Hematopoietic multipotent progenitor cell treated with erythropoietin and hydrocortisone succinate and interleukin-3 and kit ligand, for 6 days (in vitro differentiated cells): ENCODE measurements at regions not wholly inside any gene's neighbourhood (a gene's known extent, or its start where the extent isn't known, plus 50 kb on each side); places are given as distances from the start of the nearest gene placed in this dataset.

Experiments used
- DNase-seq: peaks from one replicate; pipeline ENCODE4 v3.0.0-alpha.2; 2015

DNA sequence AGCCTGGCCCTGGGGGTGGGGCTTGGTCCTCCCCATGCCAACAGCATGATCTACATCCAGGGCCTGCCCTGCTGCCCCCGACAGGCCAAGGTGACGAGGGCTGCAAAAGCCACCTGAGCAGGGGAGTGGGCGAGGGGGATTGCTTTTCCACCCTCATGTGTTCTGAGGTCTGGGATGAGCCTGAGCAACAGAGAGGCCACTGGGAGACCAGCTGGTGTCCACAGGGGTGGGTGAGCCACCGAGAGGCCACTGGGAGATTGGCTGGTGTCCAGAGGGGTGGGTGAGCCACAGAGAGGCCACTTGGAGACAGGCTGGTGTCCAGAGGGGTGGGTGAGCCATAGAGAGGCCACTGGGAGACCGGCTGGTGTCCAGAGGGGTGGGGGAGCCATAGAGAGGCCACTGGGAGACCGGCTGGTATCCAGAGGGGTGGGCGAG, 147.4 kb upstream of the GPC1 start:
- DNase-seq: no peak

DNA sequence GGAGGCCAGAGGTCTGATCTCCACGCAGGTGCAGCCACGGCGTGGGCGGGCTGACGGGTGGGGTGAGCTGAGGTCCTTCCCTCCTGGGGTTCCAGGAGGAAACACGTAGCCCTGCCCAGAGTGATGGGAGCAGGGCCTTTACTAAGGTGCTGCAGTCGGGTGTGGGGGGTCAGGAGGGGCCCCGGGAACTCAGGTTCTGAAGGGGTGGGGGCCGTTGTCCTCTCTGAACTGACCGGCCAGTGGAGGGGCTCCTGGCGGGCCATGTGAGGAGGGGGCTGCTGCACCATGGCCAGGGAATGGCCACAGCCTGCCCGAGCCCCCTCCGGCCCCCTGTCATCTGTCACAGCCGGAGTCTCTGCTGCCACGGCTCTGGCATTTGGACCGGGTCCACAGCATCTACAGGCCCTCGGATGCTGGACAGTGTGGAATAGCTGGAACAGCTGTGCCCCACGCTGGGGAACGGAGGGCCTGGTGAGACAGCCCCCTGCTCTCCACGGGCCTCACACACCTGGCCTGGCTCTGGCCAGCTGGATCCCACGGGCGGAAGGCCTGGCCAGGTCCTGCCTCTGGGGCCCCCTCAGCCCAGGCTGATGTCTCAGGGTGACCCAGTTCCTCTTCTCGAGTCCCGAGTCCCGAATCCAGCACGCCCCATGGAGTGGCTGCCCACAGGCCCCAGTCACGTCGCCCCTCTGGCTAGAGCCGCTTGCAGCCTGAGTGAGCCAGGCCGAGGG, 145.6 kb upstream of the GPC1 start:
- DNase-seq: no peak

DNA sequence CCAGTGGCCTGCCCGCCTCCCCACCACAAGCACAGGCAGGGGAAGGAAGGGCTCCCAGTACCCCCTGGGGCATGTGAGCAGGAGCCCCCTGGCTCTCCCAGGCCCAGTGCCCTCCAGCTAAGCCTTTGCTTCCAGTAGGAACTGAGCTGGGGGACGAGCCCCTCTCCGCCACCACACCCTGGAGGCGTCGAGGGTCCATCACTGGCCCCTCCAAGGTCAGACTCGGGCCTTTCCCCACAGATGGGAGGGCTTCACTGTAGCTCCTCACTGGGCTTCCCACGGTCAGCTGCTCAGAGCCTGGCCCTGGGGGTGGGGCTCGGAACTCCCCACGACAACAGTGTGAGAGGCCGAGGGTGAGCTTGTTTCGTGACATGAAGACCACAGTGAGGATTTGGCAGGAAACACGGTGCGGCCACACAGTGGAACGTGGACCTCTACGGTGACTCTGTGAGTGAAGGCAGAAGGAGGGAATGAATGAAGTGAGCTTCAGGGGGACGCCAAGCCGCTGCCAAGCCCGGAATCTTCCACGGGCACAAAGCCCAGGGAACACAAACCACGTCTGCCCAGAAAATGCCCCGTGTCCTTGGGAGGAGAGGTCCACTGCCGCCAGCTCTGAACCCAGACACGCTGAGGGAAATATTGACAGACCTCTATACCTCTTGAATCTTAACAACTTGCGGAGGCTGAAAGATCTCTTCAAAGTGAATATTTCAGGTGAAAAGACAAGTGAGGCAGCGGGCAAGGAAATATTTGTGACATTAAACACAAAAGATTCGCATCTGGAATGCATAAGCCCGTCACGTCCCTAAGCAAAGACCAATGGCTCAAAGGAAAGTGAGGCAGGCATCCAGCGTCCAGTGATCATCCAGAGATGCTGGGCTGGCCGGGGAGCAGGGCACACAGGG, 144.8 kb upstream of the GPC1 start:
- DNase-seq: no peak

DNA sequence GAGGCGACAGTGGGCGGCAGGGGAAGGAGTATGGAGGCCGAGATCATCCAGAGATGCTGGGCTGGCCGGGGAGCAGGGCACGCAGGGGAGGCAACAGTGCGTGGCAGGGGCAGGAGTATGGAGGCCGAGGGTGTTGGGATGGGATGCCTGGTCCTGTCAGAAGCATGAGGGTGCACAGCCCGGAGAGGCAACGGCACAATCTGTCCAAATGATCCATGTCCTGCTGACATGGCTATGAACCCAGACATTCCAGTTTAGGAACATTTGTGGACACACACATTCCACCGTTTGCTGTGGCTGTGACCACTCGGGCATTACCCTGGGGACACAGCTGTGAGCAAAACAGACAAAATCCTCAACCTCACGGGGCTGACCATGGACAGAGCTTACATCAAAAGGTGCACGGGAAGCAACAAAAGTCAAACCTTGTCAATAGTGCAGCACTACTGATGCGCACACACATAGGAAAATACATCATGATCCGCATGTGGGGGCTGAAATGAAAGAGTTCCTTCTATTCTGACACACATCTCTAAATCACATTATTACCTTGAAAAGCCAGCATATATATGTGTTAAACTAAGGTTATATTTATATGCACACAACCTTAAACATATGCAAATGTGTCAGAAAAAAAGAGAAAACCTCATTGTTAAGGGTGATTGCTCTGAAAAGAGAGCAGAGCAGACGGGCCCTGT, 144.0 kb upstream of the GPC1 start:
- DNase-seq: no peak

DNA sequence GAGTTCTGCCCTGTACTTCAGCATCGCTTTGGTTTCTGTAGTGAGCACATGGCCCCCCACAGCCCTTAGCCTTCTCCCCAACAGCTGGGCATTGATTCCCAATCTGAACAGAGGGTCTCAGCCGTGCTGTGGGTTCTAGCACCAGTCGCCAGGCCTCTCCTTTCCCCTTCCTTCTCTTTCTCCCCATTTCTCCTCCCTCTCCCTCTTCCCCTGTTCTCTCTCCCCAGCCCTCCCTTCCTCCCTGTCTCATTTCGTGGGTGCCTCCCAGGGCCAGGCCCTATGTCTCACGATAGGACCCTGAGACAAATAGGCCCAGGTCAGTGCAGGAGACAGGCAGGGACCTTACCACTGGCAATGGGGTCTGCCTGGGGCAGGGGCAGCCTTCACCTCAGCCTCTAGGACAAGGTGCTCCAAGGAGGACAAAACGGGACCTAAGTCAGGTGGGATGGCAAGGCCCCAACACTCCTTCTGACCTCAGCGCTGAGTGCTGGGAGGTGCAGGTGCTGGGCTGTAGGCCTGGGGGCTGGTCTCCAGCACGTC, 143.4 kb upstream of the GPC1 start:
- DNase-seq: no peak

DNA sequence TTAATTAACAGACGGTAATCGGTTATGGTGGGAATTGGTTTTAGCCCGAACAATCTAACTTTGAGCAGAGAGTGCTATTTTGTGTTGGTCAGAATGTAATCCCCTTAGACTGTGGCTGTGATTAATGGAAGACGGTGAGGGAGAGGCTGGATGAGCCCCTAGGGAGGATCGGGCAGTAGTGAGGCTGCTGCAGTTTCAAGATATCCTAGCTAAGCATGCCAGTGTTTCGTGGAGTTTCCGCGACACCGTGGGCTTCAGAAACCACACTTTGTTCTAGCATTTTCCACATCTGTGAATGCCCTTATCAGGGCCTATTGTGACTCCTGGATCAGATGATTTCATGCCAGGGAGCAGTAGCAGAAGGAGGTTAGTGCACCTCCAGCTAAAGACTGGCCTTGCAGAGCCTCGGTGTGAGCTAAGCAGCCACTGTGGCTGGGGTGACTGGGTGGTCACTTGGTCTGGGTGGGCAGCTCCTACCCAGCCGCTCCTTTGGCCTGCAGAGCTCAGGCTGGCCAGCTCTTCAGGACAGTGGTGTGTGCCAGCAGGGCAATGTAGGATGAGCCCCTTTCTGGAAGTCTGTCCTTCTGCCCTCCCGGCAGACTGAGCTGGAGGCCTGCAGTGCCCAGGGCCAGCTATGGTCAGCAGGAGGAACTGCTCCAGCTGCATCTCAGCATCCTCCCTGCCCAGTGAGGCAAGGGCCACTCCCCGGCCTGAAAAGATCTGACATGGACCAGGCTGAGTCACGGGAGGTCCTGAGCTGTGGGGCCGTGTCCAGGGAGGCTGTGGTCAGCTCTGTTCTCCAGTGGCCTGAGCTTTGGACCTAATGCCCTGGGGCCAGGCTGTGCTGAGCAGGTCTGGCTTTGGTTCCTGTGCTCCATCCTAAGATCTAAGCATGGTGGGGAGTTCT, 142.6 kb upstream of the GPC1 start:
- DNase-seq: no peak

DNA sequence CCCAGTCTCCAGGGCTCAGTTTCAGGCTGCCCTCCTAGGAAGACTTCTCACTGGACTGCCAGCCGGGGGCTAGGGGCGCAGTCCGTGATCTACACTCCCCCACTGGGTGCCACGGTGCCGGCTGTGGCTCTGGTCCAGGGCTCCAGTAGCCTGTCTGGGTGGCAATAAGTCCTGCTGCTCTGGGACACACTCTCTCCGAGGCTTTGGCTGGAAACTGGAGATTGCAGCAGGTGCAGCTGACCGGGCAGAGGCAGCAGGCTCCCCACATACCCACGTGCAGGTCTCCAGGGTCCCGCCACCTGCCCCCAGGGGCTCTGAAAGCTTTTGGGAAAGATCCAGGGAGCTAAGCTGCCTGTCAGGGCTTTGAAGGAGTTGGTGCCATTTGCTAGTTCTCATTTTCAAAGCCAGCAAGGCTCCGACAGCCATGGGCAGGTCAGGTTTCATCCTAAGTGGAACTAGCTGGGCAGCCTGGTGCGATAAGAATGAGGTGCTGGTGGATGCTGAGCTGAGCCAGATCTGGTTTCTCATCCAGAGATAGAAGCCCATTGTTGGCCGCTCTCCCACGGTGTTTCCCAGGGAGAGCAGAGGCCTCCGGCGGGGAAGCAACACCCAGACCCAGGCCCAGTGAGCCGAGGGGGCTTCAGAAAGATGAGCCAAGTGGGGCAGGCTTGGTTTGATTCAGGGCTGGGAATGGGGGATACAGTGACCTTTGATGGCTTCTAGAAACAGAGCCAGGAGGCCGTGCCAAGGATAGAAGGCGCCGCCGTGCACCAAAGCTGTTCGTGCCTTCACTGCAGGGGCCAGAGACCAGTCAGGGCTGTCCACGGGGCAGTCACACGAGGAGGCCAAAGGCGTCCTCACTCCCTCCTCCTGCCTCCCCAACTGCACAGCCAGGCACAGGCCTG, 141.7 kb upstream of the GPC1 start:
- no peak for DNase-seq

DNA sequence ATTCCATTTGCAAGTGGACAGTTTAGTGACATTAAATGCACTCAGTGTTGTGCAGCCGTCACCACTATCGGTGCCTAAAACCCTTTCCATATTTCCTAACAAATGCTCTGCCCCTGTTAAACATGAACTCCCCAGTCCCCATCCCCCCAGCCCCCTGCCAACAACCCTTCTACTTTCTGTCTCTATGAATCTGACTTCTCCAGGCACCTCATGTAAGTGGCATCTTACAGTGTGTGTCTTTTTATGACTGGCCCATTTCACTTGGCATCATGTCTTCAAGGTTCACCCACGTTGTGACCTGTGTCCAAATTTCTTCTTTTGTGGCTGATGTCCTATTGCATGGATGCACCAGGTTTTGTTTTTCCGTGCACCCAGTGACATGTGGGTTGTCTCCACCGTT, 140.9 kb upstream of the GPC1 start:
- DNase-seq: no peak

DNA sequence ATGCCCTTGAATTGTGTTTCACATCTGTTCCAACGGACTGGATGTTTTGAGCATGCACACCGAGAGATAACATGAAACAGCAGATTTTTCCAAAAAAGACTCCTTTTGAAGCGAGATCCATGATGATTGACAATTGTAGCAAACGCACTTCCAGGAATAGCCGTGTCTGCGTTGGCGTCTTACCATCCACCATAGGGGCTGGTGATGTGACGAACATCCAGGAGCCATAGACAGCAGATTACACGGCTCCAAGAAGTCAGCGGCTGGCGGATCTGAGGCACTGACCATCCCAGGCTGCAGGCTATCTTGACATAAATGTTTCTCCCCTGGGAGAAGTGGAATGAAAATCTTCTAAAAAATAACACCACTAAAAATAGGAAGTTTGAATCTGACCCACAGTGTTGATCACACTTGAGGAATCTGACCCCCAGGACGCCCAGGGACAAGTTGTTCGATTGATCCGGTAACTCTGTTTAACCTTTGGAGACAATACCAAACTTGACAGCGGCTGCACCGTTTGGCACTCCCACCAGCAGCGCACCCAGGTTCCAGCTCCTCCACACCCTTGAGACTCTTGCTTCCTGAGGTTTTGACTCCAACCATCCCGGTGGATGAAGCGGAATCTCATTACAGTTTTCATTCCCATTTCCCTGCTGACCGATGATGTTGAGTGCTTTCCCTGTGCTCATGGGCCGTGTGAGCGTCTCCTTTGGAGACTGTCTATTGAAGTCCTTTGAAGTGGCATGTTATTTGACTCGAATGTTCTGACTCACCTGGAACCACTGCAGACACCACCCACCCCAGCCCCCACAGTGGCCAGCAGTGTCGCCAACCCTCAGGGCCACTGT, 140.0 kb upstream of the GPC1 start:
- DNase-seq: no peak

DNA sequence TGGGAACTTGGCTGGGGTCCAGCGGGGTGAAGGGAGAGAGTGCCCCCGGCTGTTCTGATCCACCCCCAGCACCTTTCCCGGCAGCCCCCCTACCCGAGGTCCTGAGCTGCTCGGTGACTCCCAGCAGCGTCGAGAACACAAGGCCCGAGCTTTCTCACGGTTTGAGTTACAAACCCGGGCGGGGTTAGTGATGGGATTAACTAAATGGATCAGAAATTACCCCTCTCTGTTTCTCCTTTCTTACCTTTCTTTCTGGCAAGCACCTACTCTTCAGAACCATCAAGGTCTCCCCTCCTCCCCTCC, 139.4 kb upstream of the GPC1 start:
- DNase-seq: no peak

DNA sequence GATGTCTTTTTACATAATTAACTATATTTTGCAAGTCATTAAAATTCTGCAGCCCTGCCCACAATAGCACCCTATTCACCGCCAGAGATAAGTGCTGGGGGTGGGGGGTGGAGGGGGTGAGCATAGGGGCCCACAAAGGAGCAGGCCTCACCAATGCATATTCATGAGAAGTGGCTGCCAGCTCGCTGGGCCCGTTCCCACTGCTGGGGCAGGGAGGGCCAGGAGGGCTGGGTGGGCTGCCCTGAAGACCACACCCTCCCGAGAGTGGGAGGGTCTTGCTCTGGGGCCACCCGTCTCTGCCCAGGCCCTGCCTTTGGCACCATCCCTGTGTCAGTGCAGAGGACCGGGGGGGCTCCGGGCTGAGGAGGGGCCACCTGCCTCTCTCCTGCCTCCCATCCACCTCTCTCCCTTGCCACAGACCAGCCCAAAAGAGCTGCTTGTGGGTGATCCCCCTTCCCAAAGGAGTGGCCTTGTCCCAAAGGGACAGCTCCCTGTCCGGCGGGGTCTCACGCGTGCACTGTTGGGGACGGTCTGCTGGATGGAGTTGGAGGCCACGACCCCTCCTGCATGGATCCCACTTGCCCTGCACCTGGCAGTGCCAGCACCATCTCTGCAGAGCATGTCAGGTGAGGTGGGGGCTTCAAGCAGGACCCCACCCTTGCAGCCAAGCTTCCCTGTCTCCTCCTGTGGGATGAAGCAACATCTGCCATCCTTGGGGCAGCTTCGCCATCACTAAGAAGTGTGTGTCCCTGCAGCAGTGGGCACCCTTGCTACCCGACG, 138.8 kb upstream of the GPC1 start:
- no peak for DNase-seq

DNA sequence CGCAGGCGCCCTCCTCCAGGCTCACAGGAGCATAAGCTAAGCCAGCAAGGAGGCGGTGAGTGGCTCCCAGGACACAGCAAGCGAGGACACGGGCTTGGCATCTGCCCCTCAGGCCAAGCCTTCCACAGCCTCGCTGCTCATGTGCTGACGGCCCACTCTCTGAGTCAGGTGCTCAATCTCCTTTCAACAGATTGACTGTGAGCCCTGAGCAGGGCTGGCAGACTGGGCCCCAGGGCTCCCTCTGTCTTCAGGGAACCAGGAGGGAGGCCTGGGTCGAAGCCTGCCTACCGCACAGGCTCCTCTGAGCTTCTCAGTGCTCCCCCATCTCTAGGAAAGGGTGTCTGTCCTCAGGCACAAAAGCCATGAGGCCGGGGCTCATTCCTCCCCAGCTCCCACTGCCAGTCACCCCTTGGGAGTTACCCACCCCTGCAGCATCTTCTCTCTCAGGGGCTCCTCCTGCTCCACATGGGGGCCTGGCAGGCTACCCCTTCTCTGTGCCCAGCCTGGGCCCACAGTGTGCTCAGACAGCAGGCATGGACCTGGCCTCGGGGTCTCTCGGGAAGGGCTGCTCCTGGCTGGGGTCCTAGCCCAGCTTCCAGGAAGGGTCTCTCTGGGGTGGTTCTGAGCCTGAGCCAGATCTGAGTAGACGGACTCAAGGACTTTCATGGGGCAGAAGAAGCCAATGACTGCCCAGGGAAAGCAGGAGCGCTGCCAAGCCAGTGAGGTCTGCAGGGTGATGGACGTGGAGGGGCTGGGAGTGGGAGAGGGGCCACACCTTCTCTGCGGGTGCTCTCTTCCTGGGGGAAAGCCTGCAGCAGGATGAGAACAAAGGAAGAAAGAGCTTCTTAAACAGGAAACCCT, 138.0 kb upstream of the GPC1 start:
- DNase-seq: no peak

DNA sequence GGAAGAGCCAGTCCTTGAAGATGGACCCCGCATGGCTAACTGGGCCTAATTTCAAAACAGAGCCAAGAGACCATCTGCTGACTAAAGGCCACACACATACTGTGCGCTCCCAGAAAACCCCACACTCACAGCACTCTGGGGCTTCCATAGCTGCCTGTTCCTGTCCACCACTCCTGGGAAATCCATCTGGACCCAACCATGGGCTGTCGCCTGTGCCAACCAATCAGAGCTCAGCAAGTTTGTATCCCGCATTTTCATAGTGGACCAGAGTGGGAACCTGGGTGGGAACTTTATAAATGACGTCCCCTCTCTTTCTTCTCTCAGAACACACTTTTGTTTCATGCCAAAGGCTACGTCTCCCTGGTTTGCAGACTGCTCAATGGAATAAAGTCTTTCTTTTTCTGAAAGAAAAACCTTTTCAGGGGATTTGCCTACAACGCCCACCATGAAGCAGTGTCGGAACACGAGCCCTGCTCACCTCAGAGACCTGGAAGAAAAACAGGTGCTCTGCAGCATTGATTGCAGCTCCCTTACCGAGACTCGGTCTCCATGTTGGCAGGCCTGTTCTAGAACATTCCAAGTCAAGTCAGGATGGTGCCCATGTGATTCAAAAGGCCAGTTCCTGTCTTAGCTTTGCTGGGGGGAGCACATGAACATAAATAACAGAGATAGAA, 137.2 kb upstream of the GPC1 start:
- DNase-seq: no peak

DNA sequence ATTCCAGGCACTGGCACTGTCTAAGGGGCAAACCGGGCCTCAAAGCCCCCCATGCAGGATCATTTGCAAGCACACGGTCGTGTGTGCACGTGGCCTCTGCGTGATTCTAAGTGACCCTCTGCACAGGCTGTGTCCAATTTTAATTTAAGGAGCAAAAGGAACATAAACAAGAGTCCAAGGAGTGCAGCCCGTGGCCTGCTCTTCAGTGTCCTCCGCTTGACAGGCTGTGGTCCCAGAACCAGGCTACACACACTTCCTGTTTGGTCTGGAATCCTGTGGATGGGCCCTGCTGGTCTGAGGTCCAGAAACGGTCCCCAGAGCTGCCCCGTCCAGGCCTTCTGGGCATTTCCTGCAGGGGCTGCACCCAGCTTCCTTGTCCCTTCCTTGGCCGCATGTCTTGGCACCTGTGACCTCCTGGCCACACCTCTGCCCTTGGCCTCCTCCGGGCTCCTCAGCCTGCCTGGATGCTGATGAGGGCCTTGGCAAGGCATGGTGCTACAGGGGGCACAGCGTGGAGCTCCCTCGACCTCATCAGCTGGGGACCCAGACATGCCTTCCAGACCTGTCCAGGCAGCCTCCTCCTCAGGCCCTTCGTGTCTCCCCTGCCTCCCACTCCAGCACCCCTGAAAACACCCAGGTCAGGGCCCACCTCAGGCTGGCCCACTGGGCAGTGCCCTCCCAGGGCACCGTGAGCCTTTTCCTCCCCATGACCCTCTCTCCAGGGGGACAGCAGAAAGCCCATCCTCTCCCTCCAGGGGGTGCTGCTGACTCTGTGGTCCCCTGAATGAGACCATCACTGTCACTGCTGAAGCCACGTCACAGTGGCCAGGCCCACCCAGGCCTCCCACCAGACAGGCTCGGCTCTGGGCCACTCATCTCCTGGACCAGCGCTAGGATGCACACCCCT, 136.4 kb upstream of the GPC1 start:
- no peak for DNase-seq

DNA sequence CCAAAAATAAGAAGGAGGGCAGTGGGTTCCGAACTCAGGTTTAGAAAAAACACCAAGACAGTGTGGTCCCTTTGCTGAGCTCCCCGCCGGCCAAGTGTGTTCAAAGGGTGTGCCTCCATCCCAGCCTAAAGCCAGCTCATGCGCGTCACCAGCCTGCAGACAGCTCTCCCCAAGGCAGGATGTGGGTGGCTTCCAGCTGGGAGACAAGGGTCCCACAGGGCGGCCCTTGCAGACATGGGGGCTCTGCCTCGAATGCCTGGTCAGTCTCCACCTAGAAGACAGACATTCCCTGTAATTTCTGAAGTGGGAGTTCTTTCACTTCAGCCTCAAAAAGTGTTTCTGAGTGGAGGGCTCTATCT, 135.8 kb upstream of the GPC1 start:
- no peak for DNase-seq

DNA sequence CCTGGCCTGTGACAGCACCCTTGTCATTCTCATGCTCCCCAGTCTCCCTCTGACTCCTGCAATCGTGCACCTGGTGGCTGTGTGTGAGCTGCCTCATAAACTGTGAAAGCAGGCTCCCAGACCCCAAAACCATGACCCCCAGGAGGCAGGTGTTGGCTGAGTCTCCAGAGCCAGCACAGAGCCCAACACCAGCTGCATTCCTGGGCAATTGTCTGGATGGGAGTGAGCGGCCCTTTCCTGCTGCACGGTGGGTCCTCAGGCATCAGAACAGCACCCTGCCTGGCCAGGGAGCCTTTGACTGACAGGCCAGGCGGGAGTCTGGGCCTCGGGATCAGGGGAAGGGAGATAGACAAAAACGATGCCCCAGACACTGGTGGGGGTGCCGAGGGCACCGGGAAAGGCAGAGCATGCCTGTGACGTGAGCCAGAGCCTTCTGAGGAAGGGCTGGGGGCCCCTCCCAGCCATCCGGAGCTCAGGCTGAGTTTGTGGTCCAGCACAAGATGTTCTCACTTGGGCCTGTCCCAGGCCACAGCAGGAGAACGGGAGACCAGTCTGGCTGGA, 135.1 kb upstream of the GPC1 start:
- no peak for DNase-seq

DNA sequence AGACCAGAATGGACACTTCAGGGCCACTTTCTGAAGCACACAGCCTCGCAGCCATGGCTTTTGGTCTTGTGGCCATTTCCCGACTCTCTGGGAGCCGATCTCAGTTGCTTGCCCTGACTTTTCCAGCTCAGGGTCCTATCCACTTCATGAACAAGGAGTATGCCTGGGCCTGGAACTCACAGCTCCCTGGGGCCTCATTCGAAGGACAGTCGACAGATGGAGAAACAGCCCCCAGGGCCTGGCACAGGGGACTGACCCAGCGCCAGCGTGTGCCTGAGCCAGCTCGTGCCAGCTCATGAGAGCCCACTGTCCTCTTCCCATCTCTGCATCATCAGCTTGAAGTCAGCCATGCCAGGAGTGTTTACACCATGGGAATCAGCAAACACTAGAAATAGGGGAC, 134.6 kb upstream of the GPC1 start:
- DNase-seq: no peak
